Endothelial cell (in vitro differentiated cells): ENCODE measurements at regions not wholly inside any gene's neighbourhood (a gene's known extent, or its start where the extent isn't known, plus 50 kb on each side); places are given as distances from the start of the nearest gene placed in this dataset.

Experiments
- DNase-seq: peaks from one replicate; pipeline ENCODE4 v3.0.0; 2021; ENCODE audit warnings: low spot score
- H3K27ac Mint-ChIP-seq: one replicate; pipeline ENCODE4 v1.8.0; 2021; ENCODE audit warnings: mixed read lengths, inconsistent platforms; ENCODE audit not compliant: unreplicated experiment
- H3K27me3 Mint-ChIP-seq: one replicate; pipeline ENCODE4 v1.8.0; 2021; ENCODE audit warnings: mild to moderate bottlenecking, moderate library complexity, mixed read lengths, inconsistent platforms; ENCODE audit not compliant: unreplicated experiment
- H3K36me3 Mint-ChIP-seq: one replicate; pipeline ENCODE4 v1.8.0; 2021; ENCODE audit warnings: mild to moderate bottlenecking, low read depth, mixed read lengths, inconsistent platforms; ENCODE audit not compliant: unreplicated experiment
- H3K4me1 Mint-ChIP-seq: one replicate; pipeline ENCODE4 v1.8.0; 2021; ENCODE audit warnings: mild to moderate bottlenecking, mixed read lengths, inconsistent platforms; ENCODE audit not compliant: unreplicated experiment
- H3K4me3 Mint-ChIP-seq: one replicate; pipeline ENCODE4 v1.8.0; 2021; ENCODE audit warnings: mild to moderate bottlenecking, mixed read lengths, inconsistent platforms; ENCODE audit not compliant: unreplicated experiment
- H3K9me3 Mint-ChIP-seq: one replicate; pipeline ENCODE4 v1.8.0; 2021; ENCODE audit warnings: mixed read lengths, inconsistent platforms; ENCODE audit not compliant: unreplicated experiment
- CTCF ChIP-seq: fragments of 200-600 bp; sonication (generic); IDR thresholded peaks from one replicate; pipeline ENCODE4 v1.5.0; 2021; ENCODE audit warnings: antibody characterized with exemption; ENCODE audit not compliant: unreplicated experiment

GRCh38 chr1:95309031-95309471 is 75.0 kb downstream of the RWDD3 start:
- H3K4me3 Mint-ChIP-seq, result no peak overlapping the region
- peak; percentile 49 for DNase-seq
- peaks cover 6% of the 10 kb centered on the region for H3K4me1 Mint-ChIP-seq
- H3K9me3 Mint-ChIP-seq, result no peaks in the 10 kb centered on the region
- peak; percentile 67 for TF ChIP-seq CTCF
- H3K27me3 Mint-ChIP-seq, result peaks cover 2% of the 10 kb centered on the region
- H3K36me3 Mint-ChIP-seq, result no peaks in the 10 kb centered on the region
- no peak overlapping the region for H3K27ac Mint-ChIP-seq

GRCh38 chr1:95311014-95311413 is 77.0 kb downstream of the RWDD3 start:
- Mint-ChIP-seq H3K9me3 (no peaks in the 10 kb centered on the region), H3K4me3 (no peak overlapping the region), H3K27ac (no peak overlapping the region), H3K27me3 (peaks cover 1% of the 10 kb centered on the region), H3K4me1 (peaks cover 6% of the 10 kb centered on the region), H3K36me3 (no peaks in the 10 kb centered on the region)
- TF ChIP-seq CTCF, result no peak
- DNase-seq, result no peak

- peaks cover 1% of the 10 kb centered on the region for H3K27me3 Mint-ChIP-seq
- H3K9me3 Mint-ChIP-seq, result no peaks in the 10 kb centered on the region
- H3K36me3 Mint-ChIP-seq, result no peaks in the 10 kb centered on the region
- TF ChIP-seq CTCF, result no peak
- H3K27ac Mint-ChIP-seq, result no peak overlapping the region
- H3K4me1 Mint-ChIP-seq, result peaks cover 6% of the 10 kb centered on the region
- no peak overlapping the region for H3K4me3 Mint-ChIP-seq
- no peak for DNase-seq
Measured at GRCh38 chr1:95311762-95312161, 77.8 kb downstream of the RWDD3 start.

GRCh38 chr1:95312181-95312580 is 78.2 kb downstream of the RWDD3 start:
- H3K4me3 Mint-ChIP-seq, result no peak overlapping the region
- no peaks in the 10 kb centered on the region for H3K36me3 Mint-ChIP-seq
- no peak for TF ChIP-seq CTCF
- H3K4me1 Mint-ChIP-seq, result peaks cover 7% of the 10 kb centered on the region
- H3K27ac Mint-ChIP-seq, result no peak overlapping the region
- no peaks in the 10 kb centered on the region for H3K9me3 Mint-ChIP-seq
- DNase-seq, result no peak
- peaks cover 1% of the 10 kb centered on the region for H3K27me3 Mint-ChIP-seq

- Mint-ChIP-seq H3K36me3 (no peaks in the 10 kb centered on the region), H3K4me3 (no peak overlapping the region), H3K27ac (no peak overlapping the region), H3K4me1 (peaks cover 8% of the 10 kb centered on the region), H3K27me3 (peaks cover 1% of the 10 kb centered on the region), H3K9me3 (no peaks in the 10 kb centered on the region)
- DNase-seq, result no peak
- no peak for TF ChIP-seq CTCF
Measured at GRCh38 chr1:95313527-95313926, 79.5 kb downstream of the RWDD3 start.
